ENCODE measurements at regions not wholly inside any gene's neighbourhood (a gene's known extent, or its start where the extent isn't known, plus 50 kb on each side); places are given as distances from the start of the nearest gene placed in this dataset.

DNA sequence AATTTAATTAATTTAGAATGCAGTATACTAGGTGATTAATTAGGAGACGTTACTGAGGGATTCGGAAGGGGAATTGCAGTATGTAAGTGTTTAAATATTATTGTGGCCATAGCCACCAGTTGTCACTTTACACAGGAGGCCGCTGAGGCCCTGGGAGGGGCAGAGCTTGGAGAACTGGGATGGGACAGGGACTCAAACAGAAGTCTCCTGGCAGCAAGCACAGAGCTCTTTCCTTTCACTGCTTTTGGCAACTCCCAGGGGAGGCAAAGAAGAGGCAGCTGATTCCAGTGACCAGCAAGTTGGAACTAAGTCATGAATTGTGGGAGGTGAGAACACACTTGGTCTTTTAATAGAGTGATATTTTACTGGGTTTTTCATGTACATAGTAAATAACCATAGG, 248.6 kb downstream of the RPLP1 start:
- H3F3A ChIP-seq (ENCODE audit: insufficient read depth, low read depth): no peaks in the 10 kb centered on the region
- intact Hi-C loops (cut with micrococcal nuclease; ENCODE audit: unreplicated experiment): no loop called here
- H3K9me3 ChIP-seq (ENCODE audit: insufficient read depth, low read depth): no peaks in the 10 kb centered on the region
- POLR2A ChIA-PET (ENCODE audit: unreplicated experiment): no interaction called here
- no peak overlapping the region for H3K4me2 ChIP-seq
- H3K4me3 ChIP-seq: no peak overlapping the region
- no peaks in the 10 kb centered on the region for H4K20me1 ChIP-seq (ENCODE audit: insufficient read depth)
- H3K4me1 ChIP-seq (replicated peaks; ENCODE audit: insufficient read depth): no peaks in the 10 kb centered on the region
- H3K36me3 ChIP-seq (ENCODE audit: low read depth): no peaks in the 10 kb centered on the region
- TF ChIP-seq EZH2 (IDR thresholded peaks at IDR 0.05; ENCODE audit: low read depth): no peak
- TF ChIP-seq, protein P1, sequence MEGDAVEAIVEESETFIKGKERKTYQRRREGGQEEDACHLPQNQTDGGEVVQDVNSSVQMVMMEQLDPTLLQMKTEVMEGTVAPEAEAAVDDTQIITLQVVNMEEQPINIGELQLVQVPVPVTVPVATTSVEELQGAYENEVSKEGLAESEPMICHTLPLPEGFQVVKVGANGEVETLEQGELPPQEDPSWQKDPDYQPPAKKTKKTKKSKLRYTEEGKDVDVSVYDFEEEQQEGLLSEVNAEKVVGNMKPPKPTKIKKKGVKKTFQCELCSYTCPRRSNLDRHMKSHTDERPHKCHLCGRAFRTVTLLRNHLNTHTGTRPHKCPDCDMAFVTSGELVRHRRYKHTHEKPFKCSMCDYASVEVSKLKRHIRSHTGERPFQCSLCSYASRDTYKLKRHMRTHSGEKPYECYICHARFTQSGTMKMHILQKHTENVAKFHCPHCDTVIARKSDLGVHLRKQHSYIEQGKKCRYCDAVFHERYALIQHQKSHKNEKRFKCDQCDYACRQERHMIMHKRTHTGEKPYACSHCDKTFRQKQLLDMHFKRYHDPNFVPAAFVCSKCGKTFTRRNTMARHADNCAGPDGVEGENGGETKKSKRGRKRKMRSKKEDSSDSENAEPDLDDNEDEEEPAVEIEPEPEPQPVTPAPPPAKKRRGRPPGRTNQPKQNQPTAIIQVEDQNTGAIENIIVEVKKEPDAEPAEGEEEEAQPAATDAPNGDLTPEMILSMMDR (conservative IDR thresholded peaks at IDR 0.05): no peak
- no peak overlapping the region for H3K27ac ChIP-seq
- H3K9me2 ChIP-seq (ENCODE audit: insufficient read depth): no peaks in the 10 kb centered on the region
- no peak overlapping the region for H2AFZ ChIP-seq
- no peaks in the 10 kb centered on the region for H3K79me2 ChIP-seq (ENCODE audit: low read depth)
- CTCF ChIA-PET: interaction anchor here (0.6 kb wide), 1 partner anchor 152 kb away, joined by 3 read pairs; no protein-coding TSS in a partner anchor
- DNase-seq: no peak
- H3K27me3 ChIP-seq (ENCODE audit: insufficient read depth, low read depth): no peaks in the 10 kb centered on the region
- BruUV-seq (replicated peaks): no TSS peak

- BruUV-seq (replicated peaks): no TSS peak
- no peaks in the 10 kb centered on the region for H3K36me3 ChIP-seq (ENCODE audit: low read depth)
- TF ChIP-seq EZH2 (IDR thresholded peaks at IDR 0.05; ENCODE audit: low read depth): no peak
- TF ChIP-seq, protein P1 (conservative IDR thresholded peaks at IDR 0.05): no peak
- H3K27ac ChIP-seq: no peak overlapping the region
- H4K20me1 ChIP-seq (ENCODE audit: insufficient read depth): no peaks in the 10 kb centered on the region
- no peak overlapping the region for H2AFZ ChIP-seq
- H3K9me3 ChIP-seq (ENCODE audit: insufficient read depth, low read depth): peaks cover 6% of the 10 kb centered on the region
- H3K4me3 ChIP-seq: no peak overlapping the region
- intact Hi-C loops (cut with micrococcal nuclease; ENCODE audit: unreplicated experiment): no loop called here
- no peaks in the 10 kb centered on the region for H3K9me2 ChIP-seq (ENCODE audit: insufficient read depth)
- no peaks in the 10 kb centered on the region for H3K79me2 ChIP-seq (ENCODE audit: low read depth)
- H3K27me3 ChIP-seq (ENCODE audit: insufficient read depth, low read depth): no peaks in the 10 kb centered on the region
- CTCF ChIA-PET: no interaction called here
- POLR2A ChIA-PET (ENCODE audit: unreplicated experiment): interaction anchor here (0.5 to 0.6 kb wide), 2 partner anchors 41 to 771 kb away, joined by 3 to 4 read pairs; no protein-coding TSS in a partner anchor
- H3K4me2 ChIP-seq: no peak overlapping the region
- H3K4me1 ChIP-seq (replicated peaks; ENCODE audit: insufficient read depth): no peaks in the 10 kb centered on the region
- H3F3A ChIP-seq (ENCODE audit: insufficient read depth, low read depth): no peaks in the 10 kb centered on the region
- DNase-seq: no peak
Observed at GRCh38 chr15:69703532-69704187, 251.0 kb downstream of the RPLP1 start.

- Histone ChIP-seq H3K27ac (no peak overlapping the region), H4K20me1 (ENCODE audit: insufficient read depth) (no peaks in the 10 kb centered on the region), H3K9me2 (ENCODE audit: insufficient read depth) (no peaks in the 10 kb centered on the region), H2AFZ (no peak overlapping the region), H3F3A (ENCODE audit: insufficient read depth, low read depth) (no peaks in the 10 kb centered on the region), H3K36me3 (ENCODE audit: low read depth) (no peaks in the 10 kb centered on the region), H3K27me3 (ENCODE audit: insufficient read depth, low read depth) (no peaks in the 10 kb centered on the region), H3K9me3 (ENCODE audit: insufficient read depth, low read depth) (peaks cover 9% of the 10 kb centered on the region), H3K4me1 (replicated peaks; ENCODE audit: insufficient read depth) (no peaks in the 10 kb centered on the region), H3K4me2 (no peak overlapping the region), H3K79me2 (ENCODE audit: low read depth) (no peaks in the 10 kb centered on the region), H3K4me3 (no peak overlapping the region)
- intact Hi-C loops (cut with micrococcal nuclease; ENCODE audit: unreplicated experiment): no loop called here
- CTCF ChIA-PET: no interaction called here
- TF ChIP-seq, protein P1 (conservative IDR thresholded peaks at IDR 0.05): no peak
- TF ChIP-seq EZH2 (IDR thresholded peaks at IDR 0.05; ENCODE audit: low read depth): no peak
- no peak for DNase-seq
- POLR2A ChIA-PET (ENCODE audit: unreplicated experiment): interaction anchor here (0.5 kb wide), 1 partner anchor 771 kb away, joined by 4 read pairs; no protein-coding TSS in a partner anchor
- no TSS peak for BruUV-seq (replicated peaks)
Observed at GRCh38 chr15:69704229-69704628, 251.6 kb downstream of the RPLP1 start.

All from PC-9 (cell line).